Subcutaneous abdominal adipose tissue (tissue), 5 donors: ENCODE measurements at regions not wholly inside any gene's neighbourhood (a gene's known extent, or its start where the extent isn't known, plus 50 kb on each side); places are given as distances from the start of the nearest gene placed in this dataset.

Source experiments
- H3K27ac ChIP-seq: one replicate; pipeline ENCODE4 v1.7.0; 2013; ENCODE audit warnings: low read depth, mild to moderate bottlenecking, inconsistent platforms, low read length, moderate library complexity
- H3K27me3 ChIP-seq, 5 donors: one replicate each; pipeline ENCODE4 v1.7.0; 2013; ENCODE audit warnings: low read length in 5 of 5, inconsistent platforms in 1 of 5; ENCODE audit not compliant: control insufficient read depth in 5 of 5, insufficient read depth in 4 of 5
- H3K36me3 ChIP-seq, 5 donors: one replicate each; pipeline ENCODE4 v1.7.0; 2013; ENCODE audit warnings: low read length in 5 of 5; ENCODE audit not compliant: control insufficient read depth in 5 of 5, insufficient read depth in 5 of 5
- H3K4me1 ChIP-seq, 5 donors: one replicate each; pipeline ENCODE4 v1.7.0; 2013; ENCODE audit warnings: low read length in 5 of 5, mild to moderate bottlenecking in 3 of 5, moderate library complexity in 1 of 5; ENCODE audit not compliant: control insufficient read depth in 5 of 5, insufficient read depth in 5 of 5
- H3K4me3 ChIP-seq, 5 donors: one replicate each; pipeline ENCODE4 v1.7.0; 2013; ENCODE audit warnings: low read length in 5 of 5, low read depth in 1 of 5
- H3K9ac ChIP-seq, 5 donors: one replicate each; pipeline ENCODE4 v1.7.0; 2013; ENCODE audit warnings: low read length in 5 of 5, mild to moderate bottlenecking in 4 of 5, moderate library complexity in 3 of 5
- H3K9me3 ChIP-seq, 5 donors: one replicate each; pipeline ENCODE4 v1.7.0; 2013; ENCODE audit warnings: low read length in 5 of 5; ENCODE audit not compliant: control insufficient read depth in 5 of 5
- donor health status: healthy.
- donor health status: healthy.
- donor health status: healthy.
- donor health status: healthy.
- donor health status: healthy.

DNA sequence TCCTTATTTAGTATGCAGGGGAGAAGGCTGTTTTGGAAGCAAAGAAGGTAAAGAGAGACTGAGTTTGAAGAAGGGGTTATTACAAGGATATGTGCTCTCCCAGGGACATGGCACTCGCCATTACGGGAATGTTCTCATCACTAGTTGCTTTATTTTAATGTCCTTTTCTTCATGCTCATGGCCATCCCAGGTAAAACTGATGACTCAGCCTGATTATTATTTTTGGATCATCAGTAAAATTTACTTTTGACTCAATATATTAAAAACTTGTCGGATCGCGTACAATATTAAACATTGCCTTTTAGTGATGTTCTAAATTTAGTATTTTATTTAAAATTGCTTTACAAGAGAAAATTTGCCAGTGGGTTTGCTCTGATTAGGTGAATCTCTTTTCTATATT lies 414.7 kb downstream of the TLE4 start:
- Histone ChIP-seq H3K27me3 (no peaks in the 10 kb centered on the region), H3K27ac (no peak overlapping the region), H3K4me1 (no peaks in the 10 kb centered on the region), H3K36me3 (no peaks in the 10 kb centered on the region), H3K4me3 (no peak overlapping the region), H3K9ac (no peak overlapping the region), H3K9me3 (no peaks in the 10 kb centered on the region)

- no peaks in the 10 kb centered on the region for H3K27me3 ChIP-seq
- H3K27ac ChIP-seq: no peak overlapping the region
- no peaks in the 10 kb centered on the region for H3K36me3 ChIP-seq
- no peaks in the 10 kb centered on the region for H3K4me1 ChIP-seq
- no peaks in the 10 kb centered on the region for H3K9me3 ChIP-seq
- H3K9ac ChIP-seq: no peak overlapping the region
- H3K4me3 ChIP-seq: no peak overlapping the region
Measured at GRCh38 chr9:79985772-79986171, 414.0 kb downstream of the TLE4 start.

DNA sequence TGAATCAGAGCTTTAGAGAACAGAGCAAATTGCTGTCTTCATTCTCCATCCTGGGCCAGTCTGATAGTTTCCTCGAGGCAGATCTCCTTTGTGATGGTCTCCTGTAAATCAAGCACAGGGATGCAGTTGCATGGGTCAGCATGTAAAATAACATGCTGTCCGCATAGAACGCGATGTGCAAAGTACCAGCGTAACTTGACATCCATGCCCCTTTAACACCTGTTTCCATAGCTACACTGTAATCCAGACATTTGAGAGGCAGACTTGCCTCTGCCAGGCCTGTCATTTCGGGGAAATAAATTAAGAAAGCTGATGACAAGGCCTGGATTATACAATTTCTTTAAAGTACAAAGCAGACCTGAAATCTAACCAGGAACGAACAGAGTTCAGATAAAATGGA lies 413.5 kb downstream of the TLE4 start:
- no peaks in the 10 kb centered on the region for H3K4me1 ChIP-seq
- no peak overlapping the region for H3K9ac ChIP-seq
- H3K36me3 ChIP-seq: no peaks in the 10 kb centered on the region
- no peaks in the 10 kb centered on the region for H3K27me3 ChIP-seq
- no peaks in the 10 kb centered on the region for H3K9me3 ChIP-seq
- no peak overlapping the region for H3K27ac ChIP-seq
- H3K4me3 ChIP-seq: no peak overlapping the region

DNA sequence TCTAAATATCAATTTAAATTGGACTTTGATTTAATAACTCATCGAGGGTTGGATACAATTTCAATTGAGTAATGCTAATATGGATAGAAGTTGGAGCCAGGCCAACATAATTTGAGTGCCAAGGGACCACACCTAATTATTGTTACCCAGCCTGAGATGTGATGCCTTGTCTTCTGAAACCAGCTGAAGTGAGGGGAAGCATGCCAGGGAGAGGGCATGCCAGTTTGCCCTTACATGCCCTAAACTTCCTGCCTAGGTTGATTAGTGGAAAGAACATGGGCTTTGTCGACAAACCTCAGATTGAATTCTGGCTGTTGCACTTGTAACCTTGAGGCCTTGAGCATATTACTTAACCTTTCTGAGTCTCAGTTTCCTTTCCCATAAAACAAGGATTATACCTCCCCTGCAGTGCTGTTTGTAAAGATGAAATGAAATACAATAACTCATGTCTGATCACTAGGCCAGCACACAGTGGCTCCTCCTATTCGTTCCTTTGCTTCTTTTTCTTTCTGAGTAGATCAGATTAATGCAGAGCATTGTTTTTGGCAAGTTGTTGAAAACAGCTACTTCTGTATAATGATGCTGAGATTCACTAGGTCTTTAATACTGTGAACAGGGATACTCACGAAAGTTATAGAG lies 412.8 kb downstream of the TLE4 start:
- Histone ChIP-seq H3K9me3 (no peaks in the 10 kb centered on the region), H3K27ac (no peak overlapping the region), H3K36me3 (no peaks in the 10 kb centered on the region), H3K4me1 (no peaks in the 10 kb centered on the region), H3K9ac (no peak overlapping the region), H3K27me3 (no peaks in the 10 kb centered on the region), H3K4me3 (no peak overlapping the region)

DNA sequence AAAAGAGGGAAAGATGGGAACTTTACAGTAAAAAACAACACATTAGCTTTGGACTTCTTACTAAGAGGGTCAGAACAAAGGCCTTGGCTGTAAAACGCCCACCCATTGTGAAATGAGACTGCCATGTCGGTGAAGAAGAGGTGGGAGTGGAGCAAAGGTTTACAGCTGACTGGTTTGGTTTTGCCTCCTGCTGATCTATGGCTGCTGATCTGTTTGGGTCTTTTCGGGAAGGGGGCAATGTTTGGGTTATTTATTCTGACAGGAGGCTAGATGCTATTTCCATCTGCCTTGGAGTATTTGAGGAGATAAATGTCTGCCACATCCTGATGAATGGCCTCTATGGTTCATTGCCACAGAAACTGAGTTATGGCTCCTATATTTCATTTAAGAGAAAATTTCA lies 408.7 kb downstream of the TLE4 start:
- peaks cover 0 to 3% (median 0%) of the 10 kb centered on the region in 5 donors for H3K9me3 ChIP-seq
- H3K9ac ChIP-seq: no peak overlapping the region
- H3K27ac ChIP-seq: no peak overlapping the region
- no peak overlapping the region for H3K4me3 ChIP-seq
- H3K27me3 ChIP-seq: no peaks in the 10 kb centered on the region
- H3K36me3 ChIP-seq: no peaks in the 10 kb centered on the region
- no peaks in the 10 kb centered on the region for H3K4me1 ChIP-seq

DNA sequence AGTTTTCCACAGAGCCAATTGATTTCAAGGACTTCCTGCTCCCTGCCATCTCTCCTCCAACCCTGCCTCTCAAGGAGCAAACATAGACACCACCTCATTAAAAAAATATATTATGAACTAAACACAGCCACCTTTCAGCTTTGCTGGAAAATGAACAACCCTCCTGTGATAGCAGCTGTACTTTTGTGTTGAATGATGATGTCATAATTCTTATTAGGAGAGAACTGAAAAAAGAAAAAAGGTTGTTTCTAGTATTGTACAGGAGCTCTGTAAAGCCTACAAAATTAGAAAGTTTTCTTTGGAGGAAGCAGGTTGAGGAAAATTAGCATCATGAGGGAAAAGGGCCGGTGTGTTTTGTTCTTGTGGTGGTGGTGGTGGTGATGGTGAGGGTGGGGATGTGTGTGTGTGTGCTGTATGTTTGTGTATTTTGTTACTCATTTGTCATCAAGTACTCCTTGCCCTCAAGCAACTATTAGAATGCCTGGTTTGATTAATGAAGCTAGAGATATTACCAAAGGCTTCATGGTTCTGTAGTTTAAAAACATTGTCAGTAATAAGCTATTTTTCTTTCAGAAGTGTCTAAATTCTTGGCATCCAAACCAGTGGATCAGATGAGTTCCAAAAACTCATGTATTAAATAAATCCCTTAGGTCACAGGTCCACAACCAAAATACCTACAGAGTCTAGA lies 405.9 kb downstream of the TLE4 start:
- peaks cover 0 to 3% (median 0%) of the 10 kb centered on the region in 5 donors for H3K9me3 ChIP-seq
- no peak overlapping the region for H3K27ac ChIP-seq
- no peaks in the 10 kb centered on the region for H3K36me3 ChIP-seq
- no peaks in the 10 kb centered on the region for H3K27me3 ChIP-seq
- no peaks in the 10 kb centered on the region for H3K4me1 ChIP-seq
- no peak overlapping the region for H3K9ac ChIP-seq
- no peak overlapping the region for H3K4me3 ChIP-seq

DNA sequence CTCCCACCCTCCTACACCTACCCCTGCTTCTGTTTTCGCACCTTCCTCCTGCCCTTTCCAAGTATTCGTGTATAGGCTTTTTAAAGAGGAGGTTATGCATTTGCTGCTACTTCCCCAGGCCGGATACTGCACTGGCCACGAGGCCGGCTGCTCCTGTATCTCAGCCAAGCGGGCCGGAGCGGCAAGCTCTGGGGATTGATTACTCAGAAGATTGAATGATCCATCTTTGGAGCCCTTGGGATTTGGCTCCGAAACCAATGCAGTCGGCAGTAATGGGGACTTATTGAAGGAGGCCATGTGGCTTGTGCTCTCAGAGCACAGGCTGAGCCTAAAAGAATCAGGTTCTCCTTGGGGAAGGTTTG lies 405.3 kb downstream of the TLE4 start:
- no peak overlapping the region for H3K9ac ChIP-seq
- no peak overlapping the region for H3K27ac ChIP-seq

GRCh38 chr9:79976257-79977073 lies 404.7 kb downstream of the TLE4 start:
- Histone ChIP-seq H3K4me1 (no peaks in the 10 kb centered on the region), H3K27me3 (no peaks in the 10 kb centered on the region), H3K27ac (no peak overlapping the region), H3K36me3 (no peaks in the 10 kb centered on the region), H3K4me3 (no peak overlapping the region), H3K9ac (no peak overlapping the region), H3K9me3 (peaks cover 0 to 3% (median 0%) of the 10 kb centered on the region in 5 donors)

More for the DNA sequence above, 405.3 kb downstream of the TLE4 start:
- Histone ChIP-seq H3K9me3 (peaks cover 0 to 3% (median 0%) of the 10 kb centered on the region in 5 donors), H3K4me1 (no peaks in the 10 kb centered on the region), H3K4me3 (no peak overlapping the region), H3K27me3 (no peaks in the 10 kb centered on the region), H3K36me3 (no peaks in the 10 kb centered on the region)

DNA sequence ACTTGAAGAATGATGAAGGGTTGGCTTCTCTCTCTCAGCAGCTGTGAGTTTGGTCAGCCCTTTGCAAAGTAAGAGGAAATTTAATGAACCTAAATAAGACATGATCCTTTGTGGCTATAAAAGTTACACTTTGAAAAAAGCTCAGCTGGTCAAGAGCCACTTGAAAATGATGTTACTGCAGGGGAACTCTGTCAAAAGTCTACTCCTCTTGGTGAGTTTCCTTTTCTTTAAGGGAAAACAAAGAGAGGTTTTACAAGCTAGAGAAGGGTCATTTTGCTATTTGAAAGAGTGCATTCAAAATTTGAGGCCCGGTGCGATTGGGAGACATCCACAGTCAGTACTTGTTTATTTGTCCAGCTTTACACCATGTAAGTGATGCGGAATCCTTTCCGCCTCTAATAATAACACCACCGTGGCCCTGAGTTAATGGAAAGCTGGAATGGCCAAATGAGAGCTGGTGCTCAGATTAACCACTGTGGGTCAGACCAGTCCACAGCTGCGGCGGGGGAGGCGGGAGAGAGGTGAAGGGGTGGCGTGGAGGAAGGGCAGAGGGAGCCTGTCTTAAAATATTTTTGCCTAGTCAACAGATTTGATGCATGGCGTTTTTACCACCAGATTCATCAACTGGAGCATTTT lies 404.0 kb downstream of the TLE4 start:
- no peak overlapping the region for H3K4me3 ChIP-seq

More for the DNA sequence above, 404.0 kb downstream of the TLE4 start:
- Histone ChIP-seq H3K27ac (no peak overlapping the region), H3K36me3 (no peaks in the 10 kb centered on the region), H3K9me3 (peaks cover 0 to 3% (median 0%) of the 10 kb centered on the region in 5 donors), H3K27me3 (no peaks in the 10 kb centered on the region), H3K4me1 (no peaks in the 10 kb centered on the region), H3K9ac (no peak overlapping the region)
